Caco-2 (cell line): ENCODE measurements at regions not wholly inside any gene's neighbourhood (a gene's known extent, or its start where the extent isn't known, plus 50 kb on each side); places are given as distances from the start of the nearest gene placed in this dataset.

Experiments used
- BruUV-seq: library from RNA; stranded (reverse); fragments of 400-500 nt; replicated peaks from 2 replicates; lab custom pipeline; 2021; lab: Mats Ljungman, UMichigan
- CTCF ChIA-PET: fragments of 300-600 bp; sonication (Branson Sonifier 250); formaldehyde crosslinking; loops from one replicate; lab custom pipeline; 2022; ENCODE audit warnings: antibody characterized with exemption; lab: Charles Lee
- POLR2A ChIA-PET: fragments of 300-600 bp; sonication (Branson Sonifier 250); formaldehyde crosslinking; loops from one replicate; lab custom pipeline; 2022; ENCODE audit warnings: antibody characterized with exemption; lab: Charles Lee
- DNase-seq, 2 experiments: peaks; one replicate each; pipeline versions ENCODE4 v3.0.0 to v3.0.0-alpha.2; 2020 to 2022
- H3K27me3 ChIP-seq: replicated peaks from 2 replicates; pipeline ENCODE4 v1.6.0; 2011; ENCODE audit warnings: low read length; ENCODE audit not compliant: control insufficient read depth, insufficient read depth
- H3K36me3 ChIP-seq: 2 replicates; pipeline ENCODE4 v1.5.1; 2011; ENCODE audit warnings: low read length; ENCODE audit not compliant: control insufficient read depth, insufficient read depth
- H3K4me1 ChIP-seq: fragments of 250-450 bp; sonication (Bioruptor Pico); 2 replicates; pipeline ENCODE4 v1.5.1; 2020; ENCODE audit warnings: mild to moderate bottlenecking
- H3K4me3 ChIP-seq: 2 replicates; pipeline ENCODE4 v1.5.1; 2011; ENCODE audit warnings: low read depth, mild to moderate bottlenecking, control low read depth, low read length
- H3K9me3 ChIP-seq: fragments of 250-450 bp; sonication (Bioruptor Pico); 2 replicates; pipeline ENCODE4 v1.5.1; 2020; ENCODE audit warnings: mild to moderate bottlenecking, moderate library complexity
- H3K27ac Mint-ChIP-seq: one replicate; pipeline ENCODE4 v1.8.0; 2022; ENCODE audit warnings: mixed read lengths; ENCODE audit not compliant: unreplicated experiment
- H3K27me3 Mint-ChIP-seq: one replicate; pipeline ENCODE4 v1.8.0; 2022; ENCODE audit warnings: mixed read lengths; ENCODE audit not compliant: insufficient read depth, unreplicated experiment
- H3K36me3 Mint-ChIP-seq: one replicate; pipeline ENCODE4 v1.8.0; 2022; ENCODE audit warnings: mild to moderate bottlenecking, mixed read lengths; ENCODE audit not compliant: insufficient read depth, unreplicated experiment
- H3K4me1 Mint-ChIP-seq: one replicate; pipeline ENCODE4 v1.8.0; 2022; ENCODE audit warnings: low read depth, mixed read lengths; ENCODE audit not compliant: unreplicated experiment
- H3K4me3 Mint-ChIP-seq: one replicate; pipeline ENCODE4 v1.8.0; 2022; ENCODE audit warnings: mild to moderate bottlenecking, moderate library complexity, mixed read lengths; ENCODE audit not compliant: unreplicated experiment
- H3K9me3 Mint-ChIP-seq: one replicate; pipeline ENCODE4 v1.8.0; 2022; ENCODE audit warnings: mixed read lengths; ENCODE audit not compliant: unreplicated experiment
- intact Hi-C: fragments of 100-400 bp; cut with micrococcal nuclease; formaldehyde crosslinking; loops from one replicate; pipeline ENCODE4 v1.10.0; 2022; ENCODE audit not compliant: unreplicated experiment
- TF ChIP-seq, protein P1 (sequence below), 2 experiments: fragments of 200-600 bp in 1 of 2; IDR thresholded peaks; 1 replicate in 1 of 2; 2 replicates in 1 of 2; pipeline versions ENCODE4 v1.5.1 to v1.8.0; 2011 to 2022; ENCODE audit warnings: antibody characterized with exemption in 1 of 2, control low read depth in 1 of 2, inconsistent platforms in 1 of 2, low read depth in 1 of 2, low read length in 1 of 2, mild to moderate bottlenecking in 1 of 2, moderate library complexity in 1 of 2; ENCODE audit not compliant: insufficient read depth in 1 of 2, severe bottlenecking in 1 of 2, unreplicated experiment in 1 of 2

DNA sequence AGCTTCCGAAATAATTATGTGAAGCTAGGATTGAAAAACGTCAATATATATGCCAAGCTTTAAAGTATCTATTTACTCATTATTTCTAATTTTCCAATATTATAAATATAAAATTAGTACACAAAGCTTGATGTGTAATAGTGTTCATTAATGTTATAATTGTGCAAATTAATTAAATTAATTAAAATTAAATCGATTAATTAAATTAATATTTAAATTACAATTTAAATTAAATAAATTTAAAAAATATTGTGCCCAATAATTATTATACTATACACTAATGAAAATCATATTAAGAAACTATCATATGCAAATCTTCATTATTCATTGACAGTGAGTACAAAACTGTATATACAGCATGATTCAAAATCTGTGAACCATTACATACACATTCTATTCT is 409.8 kb downstream of the FAM170A start:
- Histone ChIP-seq H3K4me1 (no peaks in the 10 kb centered on the region), H3K27me3 (no peaks in the 10 kb centered on the region), H3K4me3 (no peak overlapping the region), H3K36me3 (no peaks in the 10 kb centered on the region), H3K9me3 (no peaks in the 10 kb centered on the region)
- TF ChIP-seq, protein P1, sequence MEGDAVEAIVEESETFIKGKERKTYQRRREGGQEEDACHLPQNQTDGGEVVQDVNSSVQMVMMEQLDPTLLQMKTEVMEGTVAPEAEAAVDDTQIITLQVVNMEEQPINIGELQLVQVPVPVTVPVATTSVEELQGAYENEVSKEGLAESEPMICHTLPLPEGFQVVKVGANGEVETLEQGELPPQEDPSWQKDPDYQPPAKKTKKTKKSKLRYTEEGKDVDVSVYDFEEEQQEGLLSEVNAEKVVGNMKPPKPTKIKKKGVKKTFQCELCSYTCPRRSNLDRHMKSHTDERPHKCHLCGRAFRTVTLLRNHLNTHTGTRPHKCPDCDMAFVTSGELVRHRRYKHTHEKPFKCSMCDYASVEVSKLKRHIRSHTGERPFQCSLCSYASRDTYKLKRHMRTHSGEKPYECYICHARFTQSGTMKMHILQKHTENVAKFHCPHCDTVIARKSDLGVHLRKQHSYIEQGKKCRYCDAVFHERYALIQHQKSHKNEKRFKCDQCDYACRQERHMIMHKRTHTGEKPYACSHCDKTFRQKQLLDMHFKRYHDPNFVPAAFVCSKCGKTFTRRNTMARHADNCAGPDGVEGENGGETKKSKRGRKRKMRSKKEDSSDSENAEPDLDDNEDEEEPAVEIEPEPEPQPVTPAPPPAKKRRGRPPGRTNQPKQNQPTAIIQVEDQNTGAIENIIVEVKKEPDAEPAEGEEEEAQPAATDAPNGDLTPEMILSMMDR (IDR thresholded peaks at IDR 0.05; ENCODE audit: insufficient read depth in 1 of 2, low read depth in 1 of 2, low read length in 1 of 2, severe bottlenecking in 1 of 2, unreplicated experiment in 1 of 2): no peak
- POLR2A ChIA-PET: no interaction called here
- H3K27me3 Mint-ChIP-seq: no peaks in the 10 kb centered on the region
- H3K36me3 Mint-ChIP-seq: no peaks in the 10 kb centered on the region
- H3K4me1 Mint-ChIP-seq: no peaks in the 10 kb centered on the region
- BruUV-seq: no TSS peak
- no peak for DNase-seq
- no peaks in the 10 kb centered on the region for H3K9me3 Mint-ChIP-seq
- CTCF ChIA-PET: no interaction called here
- no peak overlapping the region for H3K4me3 Mint-ChIP-seq
- H3K27ac Mint-ChIP-seq: no peak overlapping the region
- intact Hi-C loops: no loop called here

DNA sequence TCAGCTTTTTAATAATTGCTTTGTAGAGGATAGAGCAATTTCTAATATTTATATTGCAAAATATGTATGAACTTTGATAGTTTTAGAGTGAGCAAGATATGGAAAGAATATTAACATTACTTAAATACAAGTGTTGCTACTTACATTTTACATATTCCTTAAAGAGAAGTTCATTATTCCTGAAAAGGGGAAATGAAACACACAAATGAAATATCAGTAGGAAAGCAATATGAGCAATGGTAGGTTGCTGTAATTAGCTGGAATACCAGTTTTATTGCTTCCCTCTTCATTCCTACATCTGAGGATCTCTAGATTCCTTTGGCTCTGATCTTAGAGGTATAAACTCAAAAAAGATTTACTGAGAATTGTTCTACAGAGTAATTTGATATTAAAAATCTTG is 414.1 kb downstream of the FAM170A start:
- POLR2A ChIA-PET: no interaction called here
- DNase-seq: no peak
- TF ChIP-seq, protein P1 (IDR thresholded peaks at IDR 0.05; ENCODE audit: insufficient read depth in 1 of 2, low read depth in 1 of 2, low read length in 1 of 2, severe bottlenecking in 1 of 2, unreplicated experiment in 1 of 2): no peak
- Mint-ChIP-seq H3K36me3 (no peaks in the 10 kb centered on the region), H3K27me3 (no peaks in the 10 kb centered on the region), H3K27ac (no peak overlapping the region), H3K9me3 (no peaks in the 10 kb centered on the region), H3K4me1 (no peaks in the 10 kb centered on the region), H3K4me3 (no peak overlapping the region)
- Histone ChIP-seq H3K9me3 (no peaks in the 10 kb centered on the region), H3K4me1 (no peaks in the 10 kb centered on the region), H3K27me3 (no peaks in the 10 kb centered on the region), H3K36me3 (no peaks in the 10 kb centered on the region), H3K4me3 (no peak overlapping the region)
- BruUV-seq: no TSS peak
- CTCF ChIA-PET: no interaction called here
- intact Hi-C loops: no loop called here

DNA sequence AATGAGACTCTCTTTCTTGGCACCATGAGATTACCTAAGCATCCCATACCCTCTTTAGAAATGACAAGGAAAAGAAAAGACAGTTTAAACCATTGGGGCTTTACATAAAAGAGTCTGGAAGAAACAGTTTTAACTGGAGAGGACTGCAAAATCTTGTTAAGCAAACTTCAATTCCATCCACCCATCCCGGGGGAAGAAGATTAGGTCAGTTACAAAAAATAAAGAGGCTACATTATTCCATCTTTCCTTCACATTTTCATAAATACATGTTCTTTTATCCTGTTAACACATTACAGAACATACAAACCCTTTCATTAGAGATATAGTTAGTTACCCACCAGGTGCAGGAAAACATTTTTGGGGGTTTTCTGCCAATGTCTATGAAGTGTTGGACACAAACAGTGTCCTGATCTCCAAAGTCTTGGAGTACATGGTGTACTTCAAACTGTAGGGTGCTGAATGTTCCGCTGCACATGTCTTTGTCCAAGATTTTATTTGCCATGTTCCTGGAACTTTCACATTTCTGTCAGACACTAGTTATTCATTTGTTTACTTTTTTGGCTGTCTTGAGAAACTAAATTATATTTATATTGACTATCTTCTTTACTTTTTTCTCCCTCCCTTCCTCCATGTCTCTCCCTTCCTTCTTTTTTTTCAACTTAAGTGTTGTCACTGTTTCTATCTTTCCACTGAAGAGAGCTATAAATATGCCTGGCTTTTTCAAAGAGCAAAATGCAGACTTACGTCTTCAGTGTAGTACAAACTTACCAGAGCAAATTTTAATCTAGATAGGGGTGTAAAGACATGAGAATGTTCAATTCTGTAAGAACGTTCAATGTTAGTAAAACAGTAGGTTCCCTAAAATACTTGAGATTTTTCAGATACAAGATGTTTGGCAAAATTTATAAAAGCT is 410.9 kb upstream of the PRR16 start:
- no peak overlapping the region for H3K4me3 ChIP-seq
- POLR2A ChIA-PET: no interaction called here
- H3K36me3 ChIP-seq: no peaks in the 10 kb centered on the region
- H3K4me3 Mint-ChIP-seq: no peak overlapping the region
- no peak overlapping the region for H3K27ac Mint-ChIP-seq
- intact Hi-C loops: no loop called here
- no peaks in the 10 kb centered on the region for H3K27me3 Mint-ChIP-seq
- TF ChIP-seq, protein P1 (IDR thresholded peaks at IDR 0.05; ENCODE audit: insufficient read depth in 1 of 2, low read depth in 1 of 2, low read length in 1 of 2, severe bottlenecking in 1 of 2, unreplicated experiment in 1 of 2): no peak
- H3K9me3 Mint-ChIP-seq: peaks cover 9% of the 10 kb centered on the region
- H3K27me3 ChIP-seq: no peaks in the 10 kb centered on the region
- no peak for DNase-seq
- no peaks in the 10 kb centered on the region for H3K4me1 Mint-ChIP-seq
- H3K9me3 ChIP-seq: no peaks in the 10 kb centered on the region
- no peaks in the 10 kb centered on the region for H3K4me1 ChIP-seq
- H3K36me3 Mint-ChIP-seq: no peaks in the 10 kb centered on the region
- CTCF ChIA-PET: no interaction called here
- BruUV-seq: no TSS peak
